Hypothalamus (tissue), 51 donors: ENCODE measurements at regions not wholly inside any gene's neighbourhood (a gene's known extent, or its start where the extent isn't known, plus 50 kb on each side); places are given as distances from the start of the nearest gene placed in this dataset.
A peak's percentile ranks its signal among the peaks of the same experiment; 100 is the strongest.
"Not testable (repeated sequence)": the region's sequence is repeated elsewhere in the genome, so short reads cannot be mapped to it uniquely, and the experiment has no call there.

Source experiments
- DNase-seq, 51 donors: peaks; one replicate each; lab custom pipeline; 2025; lab: John Stamatoyannopoulos, UW

DNA sequence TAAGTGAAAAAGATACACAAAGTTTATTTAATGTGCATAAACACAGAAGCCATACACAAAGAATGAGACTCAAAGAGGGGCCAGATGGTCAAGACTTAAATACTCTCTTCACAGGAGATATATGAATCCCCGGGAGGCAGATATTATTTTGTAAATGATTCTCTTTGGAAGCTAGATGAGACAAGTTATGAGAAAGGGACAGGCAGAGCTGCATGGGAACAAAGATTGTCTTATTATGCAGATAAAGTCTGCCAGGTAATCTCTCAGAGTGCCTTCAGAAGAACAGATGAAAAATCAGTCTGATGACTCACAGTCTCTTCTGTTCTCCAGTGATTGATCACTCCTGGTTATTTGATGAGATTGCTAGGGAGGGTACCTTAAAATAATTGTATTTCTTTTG, 89.0 kb downstream of the NAF1 start:
- no peak for DNase-seq

DNA sequence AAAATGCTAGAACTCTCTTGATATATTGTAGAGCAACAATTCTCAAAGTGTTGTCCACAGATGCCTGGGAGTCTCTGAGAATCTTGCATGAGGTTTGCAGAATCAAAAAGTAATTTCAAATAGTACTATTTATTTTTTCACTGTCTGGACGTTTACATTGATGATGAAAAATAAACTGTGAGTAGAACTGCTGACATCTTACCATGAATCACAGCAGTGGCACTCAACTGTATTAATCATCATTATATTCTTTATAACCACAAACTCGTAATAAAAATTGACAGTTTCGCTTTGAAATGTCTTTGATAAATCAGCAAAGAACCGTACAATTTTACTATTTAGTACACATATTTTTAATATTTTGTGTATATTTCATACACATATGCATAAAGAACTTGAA, 94.5 kb downstream of the NAF1 start:
- no peak for DNase-seq

DNA sequence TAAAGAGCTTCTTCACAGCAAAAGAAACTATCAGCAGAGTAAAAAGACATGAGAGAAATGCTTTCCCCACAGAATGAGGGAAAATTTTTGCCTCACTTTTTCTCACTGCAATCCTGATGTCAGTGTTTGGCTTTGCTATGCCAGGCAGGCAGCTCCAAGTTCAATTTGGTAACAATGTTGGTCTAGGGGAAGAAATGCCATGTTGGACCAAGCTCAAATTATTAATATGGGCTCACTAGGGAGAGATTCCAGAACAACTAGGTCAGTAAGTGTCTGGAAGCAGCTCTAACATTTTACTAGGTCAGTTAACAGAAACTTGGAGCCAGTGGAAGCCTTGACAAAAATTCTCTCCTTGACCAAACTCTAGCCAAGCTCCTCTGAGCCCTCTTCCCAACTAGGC, 95.4 kb downstream of the NAF1 start:
- DNase-seq, result no peak

DNA sequence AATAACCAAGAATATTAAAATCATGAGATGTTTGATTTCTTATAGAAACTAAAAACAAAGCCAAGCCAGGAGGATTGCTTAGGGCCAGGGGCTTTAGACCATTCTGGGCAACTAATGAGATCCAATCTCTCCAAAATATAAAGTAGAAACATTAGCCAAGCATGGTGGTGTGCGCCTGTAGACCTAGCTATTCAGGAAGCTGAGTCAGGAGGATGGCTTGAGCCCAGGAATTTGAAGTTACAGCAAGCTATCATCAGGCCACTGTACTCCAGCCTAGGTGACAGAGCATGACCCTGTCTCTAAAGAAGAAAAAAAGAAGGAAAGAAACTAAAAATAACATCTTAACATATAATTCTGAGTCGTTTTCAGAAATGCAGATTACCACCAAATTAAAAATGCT, 96.7 kb downstream of the NAF1 start:
- DNase-seq, result no peak

DNA sequence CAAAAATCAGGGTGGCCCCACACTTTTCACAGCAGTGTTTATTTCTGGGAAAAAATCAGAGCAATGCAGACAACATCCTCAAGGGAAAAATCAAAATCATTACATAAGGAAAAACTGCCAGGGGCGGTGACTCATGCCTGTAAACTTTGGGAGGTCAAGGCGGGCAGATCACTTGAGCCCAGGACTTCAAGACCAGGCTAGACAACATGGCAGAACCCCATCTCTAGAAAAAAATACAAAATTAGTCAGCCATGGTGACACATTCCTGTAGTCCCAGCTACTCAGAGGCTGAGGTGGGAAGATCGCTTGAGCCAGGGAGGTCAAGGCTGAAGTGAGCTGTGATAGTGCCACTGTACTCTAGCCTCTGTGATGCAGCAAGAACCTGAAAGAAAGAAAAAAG, 102.8 kb downstream of the NAF1 start:
- no peak for DNase-seq

DNA sequence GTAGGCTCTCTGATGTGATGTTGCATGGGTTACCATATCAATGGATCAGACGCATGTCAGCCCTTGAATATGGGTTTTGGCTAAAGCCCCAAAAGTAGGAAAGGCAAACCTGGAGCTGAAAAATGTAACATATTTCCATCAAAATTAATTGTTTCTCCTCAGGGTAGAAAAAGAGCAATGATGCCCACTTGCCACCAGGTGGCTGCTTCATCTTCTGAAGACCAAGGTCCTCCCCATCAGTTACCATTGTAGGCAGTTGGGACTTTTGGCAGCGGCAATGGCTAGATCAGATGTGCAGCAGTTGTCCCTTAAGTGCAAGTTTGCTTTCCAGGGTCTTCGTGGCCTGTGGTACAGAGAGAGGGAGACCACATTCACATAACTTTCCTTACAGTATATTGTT, 118.2 kb downstream of the NAF1 start:
- no peak for DNase-seq

DNA sequence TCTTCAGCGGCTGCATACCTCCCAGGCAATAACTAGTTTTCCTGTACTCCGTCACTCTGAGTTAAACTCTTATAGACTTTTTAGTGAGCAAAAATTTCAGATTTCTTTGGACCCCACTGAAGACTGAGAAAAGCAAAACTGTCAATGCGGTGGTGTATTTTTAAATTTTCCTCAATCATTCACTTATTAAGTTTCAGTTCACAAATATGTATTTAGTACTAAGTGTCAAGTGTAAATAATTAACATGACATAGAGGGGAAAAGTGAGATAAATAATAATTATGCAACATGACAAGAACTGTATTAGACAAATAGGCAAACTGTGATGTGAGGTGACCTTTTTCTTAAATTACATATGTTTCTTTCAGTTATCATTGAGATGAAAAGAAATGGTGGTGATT, 124.4 kb downstream of the NAF1 start:
- DNase-seq, result no peak

DNA sequence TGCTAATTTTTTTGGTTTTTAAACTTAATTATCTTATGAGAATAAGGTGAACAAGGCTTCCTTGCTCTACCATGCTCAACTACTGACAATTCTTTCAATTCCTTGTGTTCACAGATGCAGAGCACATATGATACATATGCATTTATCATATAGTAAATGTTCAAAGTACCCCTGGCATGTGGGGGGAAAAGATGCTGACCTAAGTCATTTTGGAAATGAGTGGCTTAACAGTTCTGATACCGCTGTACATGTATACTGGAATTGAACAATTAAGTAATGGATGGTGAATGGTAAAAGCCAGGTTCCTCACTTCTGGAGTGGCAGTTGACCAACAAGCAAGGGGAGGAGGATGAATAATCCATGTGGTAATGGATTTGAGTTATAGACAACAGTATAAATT, 149.6 kb downstream of the NAF1 start:
- DNase-seq, result no peak

DNA sequence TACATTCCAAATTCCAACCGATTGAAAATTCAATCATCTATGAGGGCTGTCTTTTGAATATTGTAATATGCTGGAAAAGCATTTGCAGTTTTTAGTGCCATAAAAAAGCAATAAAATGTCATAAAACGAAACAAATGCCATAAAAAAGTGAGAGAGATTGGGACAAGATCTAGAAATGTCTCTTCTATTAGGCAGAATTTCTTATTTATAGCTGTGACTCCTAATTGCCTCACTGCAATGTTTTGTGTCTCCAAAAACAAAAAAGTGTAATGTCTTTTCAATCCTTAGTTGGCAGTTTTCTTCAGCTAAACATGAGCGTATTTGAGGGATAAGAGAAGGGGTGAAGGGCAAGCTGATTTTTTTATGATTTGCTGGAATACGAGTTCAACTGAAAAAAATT, 153.9 kb downstream of the NAF1 start:
- no peak for DNase-seq

DNA sequence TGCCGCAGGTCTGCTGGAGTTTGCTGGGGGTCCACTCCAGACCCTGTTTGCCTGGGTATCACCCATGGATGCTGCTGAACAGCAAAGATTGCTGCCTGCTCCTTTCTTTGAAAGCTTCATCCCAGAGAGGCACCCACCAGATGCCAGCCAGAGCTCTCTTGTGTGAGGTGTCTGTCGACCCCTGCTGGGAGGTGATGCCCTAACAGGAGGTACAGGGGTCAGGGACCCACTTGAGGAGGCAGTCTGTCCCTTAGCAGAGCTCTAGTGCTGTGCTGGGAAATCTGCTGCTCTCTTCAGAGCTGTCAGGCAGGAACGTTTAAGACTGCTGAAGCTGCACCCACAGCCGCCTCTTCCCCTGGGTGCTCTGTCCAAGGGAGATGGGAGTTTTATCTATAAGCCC, 162.7 kb downstream of the NAF1 start:
- DNase-seq, result no peak

DNA sequence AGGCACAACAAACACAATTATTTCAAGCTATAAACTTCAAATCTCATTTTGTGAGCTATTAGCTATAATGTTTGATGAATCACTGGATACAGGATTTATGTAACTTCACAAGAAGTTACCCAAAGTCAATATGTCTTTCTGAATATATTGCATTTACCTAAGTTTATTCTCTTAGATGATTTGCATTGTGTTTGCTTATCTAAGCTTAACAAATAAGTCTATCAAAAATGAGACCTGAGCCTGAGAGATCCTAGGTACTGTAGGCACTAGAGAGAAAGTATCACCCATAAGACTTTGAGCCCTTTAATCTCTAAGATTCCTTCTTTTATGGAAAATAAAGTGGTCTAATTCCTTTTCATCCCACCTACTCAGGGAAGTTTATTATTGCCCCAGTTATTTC, 178.2 kb downstream of the NAF1 start:
- no peak for DNase-seq

DNA sequence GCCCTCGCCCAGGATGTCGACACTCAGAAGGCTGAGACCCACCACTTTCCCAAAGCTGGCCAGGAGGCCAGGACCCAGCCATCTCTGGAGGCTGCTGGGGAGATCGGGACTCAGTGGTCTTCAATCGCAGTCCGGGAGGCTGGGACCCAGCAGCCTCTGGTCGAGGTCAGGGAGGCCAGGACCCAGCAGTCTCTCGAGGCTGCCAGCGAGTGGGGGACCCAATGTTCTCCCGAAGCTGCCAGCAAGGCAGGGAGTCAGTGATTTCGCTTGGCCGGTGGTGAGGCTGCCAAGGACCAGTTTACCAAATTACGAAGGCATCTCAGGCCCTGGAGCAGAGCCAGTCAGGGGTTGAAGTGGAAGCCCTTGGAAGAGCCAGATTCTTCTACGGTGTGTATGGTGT, 181.6 kb downstream of the NAF1 start:
- DNase-seq, result no peak

DNA sequence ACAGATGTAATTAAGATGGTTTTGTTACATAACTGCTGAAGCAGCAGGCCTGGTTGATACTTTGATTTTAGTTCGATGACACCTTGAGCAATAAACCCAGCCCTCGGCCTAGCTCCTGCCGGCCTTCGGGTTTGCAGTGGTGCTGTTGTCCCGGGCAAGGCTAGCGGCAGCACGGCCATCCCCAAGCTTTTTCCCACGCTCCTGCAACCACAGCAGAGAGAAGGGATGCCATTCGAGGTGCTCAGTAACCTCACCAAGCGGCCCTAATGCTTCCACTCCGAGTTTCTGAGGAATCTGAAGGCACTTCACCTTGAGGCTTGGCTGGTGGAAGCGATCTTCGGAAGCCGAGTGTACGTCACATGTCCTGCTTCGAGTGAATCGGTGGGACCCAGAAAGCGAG, 182.1 kb downstream of the NAF1 start:
- no peak for DNase-seq

DNA sequence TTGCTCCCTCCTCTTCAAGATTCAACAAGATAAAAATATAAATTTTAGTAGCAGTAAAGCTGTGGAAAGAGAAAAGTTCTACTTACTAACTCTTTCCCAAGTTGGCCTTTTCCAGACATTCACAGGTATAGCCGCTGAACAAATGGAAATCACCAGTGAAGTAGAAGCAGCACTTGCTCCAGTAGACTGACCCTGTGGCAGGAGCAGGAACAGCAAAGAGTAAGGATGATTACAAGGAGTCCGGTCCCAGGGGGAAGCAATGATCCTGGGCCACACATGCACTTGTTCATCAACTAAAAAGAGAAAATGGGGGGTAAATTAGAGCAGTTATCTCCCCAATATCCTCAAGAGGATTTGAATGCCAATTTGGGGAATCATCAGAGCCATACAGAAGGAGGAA, 184.9 kb downstream of the NAF1 start:
- no peak for DNase-seq

DNA sequence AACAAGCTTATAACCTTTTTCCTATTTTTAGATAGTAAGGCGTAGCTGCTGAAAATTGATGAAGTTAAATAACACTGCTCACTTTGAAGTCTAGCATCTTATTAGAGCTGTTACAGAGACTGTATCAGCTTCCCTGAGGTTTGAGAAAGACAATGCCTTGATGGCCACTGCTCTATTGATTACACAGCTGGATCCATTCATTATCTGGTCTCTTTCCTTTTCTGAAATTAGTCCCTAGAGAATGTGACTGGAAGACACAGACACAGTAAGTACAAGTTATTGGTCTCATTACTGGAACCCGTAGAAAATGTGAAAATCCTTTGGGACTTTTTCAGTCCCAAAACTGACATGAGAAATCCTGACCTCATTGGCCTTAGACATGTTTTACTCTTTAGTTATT, 188.3 kb downstream of the NAF1 start:
- no peak for DNase-seq

DNA sequence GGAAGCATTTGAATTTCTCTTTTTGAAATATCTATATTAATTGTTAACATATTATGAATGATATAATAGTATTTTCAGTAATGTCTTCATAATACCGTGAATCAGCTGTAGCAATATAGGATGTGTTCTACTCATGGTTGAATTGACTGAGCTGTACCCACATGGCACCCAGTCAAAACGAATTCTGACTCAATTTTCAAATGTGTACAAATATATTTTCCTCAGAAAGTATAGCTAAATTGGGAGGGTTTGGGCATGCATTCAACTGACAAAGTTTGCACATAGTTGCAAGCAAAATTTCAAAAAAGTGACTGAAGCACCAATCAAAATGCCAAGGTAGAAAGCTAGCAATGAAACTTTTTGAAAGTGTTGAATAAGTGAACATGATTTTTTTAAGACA, 188.9 kb downstream of the NAF1 start:
- no peak for DNase-seq

DNA sequence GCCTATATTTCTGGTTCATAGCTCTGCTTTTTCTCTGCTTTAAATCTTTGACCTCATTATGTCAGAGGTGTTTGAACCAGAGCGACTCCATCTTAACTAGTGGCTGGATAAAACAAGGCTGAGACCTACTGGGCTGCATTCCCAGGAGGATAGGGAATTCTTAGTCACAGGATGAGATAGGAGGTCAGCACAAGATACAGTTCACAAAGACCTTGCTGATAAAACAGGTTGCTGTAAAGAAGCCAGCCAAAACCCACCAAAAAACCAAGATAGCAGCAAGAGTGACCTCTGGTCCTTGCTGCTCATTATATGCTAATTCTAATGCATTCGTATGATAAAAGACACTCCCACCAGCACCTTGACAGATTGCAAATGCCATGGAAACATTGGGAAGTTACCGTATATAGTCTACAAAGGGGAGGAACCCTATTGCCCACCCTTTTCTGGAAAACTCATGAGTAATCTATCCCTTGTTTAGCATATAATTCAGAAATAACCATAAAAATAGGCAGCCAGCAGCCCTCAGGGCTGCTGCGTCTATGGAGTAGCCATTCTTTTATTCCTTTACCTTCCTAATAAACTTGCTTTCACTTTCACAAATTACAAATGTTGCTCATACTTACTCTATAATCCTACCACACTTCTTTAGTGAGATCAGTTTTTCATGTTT, 193.9 kb downstream of the NAF1 start:
- DNase-seq, result no peak

DNA sequence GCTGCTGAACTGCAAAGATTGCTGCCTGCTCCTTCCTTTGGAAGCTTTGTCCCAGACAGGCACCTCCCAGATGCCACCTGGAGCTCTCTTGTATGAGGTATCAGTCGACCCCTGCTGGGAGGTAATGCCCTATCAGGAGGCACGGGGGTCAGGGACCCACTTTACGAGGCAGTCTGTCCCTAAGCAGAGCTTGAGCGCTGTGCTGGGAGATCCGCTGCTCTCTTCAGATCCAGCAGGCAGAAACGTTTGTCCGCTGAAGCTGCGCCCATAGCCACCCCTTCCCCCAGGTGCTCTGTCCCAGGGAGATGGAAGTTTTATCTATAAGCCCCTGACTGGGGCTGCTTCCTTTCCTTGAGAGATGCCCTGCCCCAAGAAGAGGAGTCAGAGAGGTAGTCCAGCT, 197.5 kb downstream of the NAF1 start:
- no peak for DNase-seq

DNA sequence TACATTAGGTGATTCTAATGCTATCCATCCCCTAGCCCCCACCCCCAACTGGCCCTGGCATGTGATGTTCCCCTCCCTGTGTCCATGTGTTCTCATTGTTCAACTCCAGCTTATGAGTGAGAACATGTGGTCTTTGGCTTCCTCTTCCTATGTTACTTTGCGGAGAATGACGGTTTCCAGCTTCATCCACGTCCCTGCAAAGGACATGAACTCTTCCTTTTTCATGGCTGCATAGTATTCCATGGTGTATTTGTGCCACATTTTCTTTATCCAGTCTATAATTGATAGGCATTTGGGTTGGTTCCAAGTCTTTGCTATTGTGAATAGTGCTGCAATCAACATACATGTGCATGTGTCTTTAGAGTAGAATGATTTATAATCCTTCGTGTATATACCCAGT, 200.7 kb downstream of the NAF1 start:
- DNase-seq, result not testable (repeated sequence)

DNA sequence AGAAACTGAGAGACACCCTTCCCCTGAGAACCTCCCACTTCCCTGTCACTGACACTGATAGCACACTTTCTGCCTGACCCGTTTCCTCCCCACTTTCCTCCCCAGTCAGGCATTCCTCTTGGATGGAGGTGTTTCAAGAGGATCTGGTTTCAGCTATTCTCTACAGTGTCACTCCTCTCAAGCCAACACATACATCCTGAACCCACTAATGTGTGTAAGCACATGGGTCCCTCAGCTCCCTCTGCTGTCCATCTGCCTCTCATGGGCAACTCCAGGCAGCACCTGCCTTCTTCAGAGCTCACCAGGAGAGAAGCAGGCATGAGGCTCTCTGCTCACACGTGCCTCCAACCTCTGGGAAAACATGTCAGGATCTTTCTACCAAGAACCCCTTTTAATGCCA, 207.6 kb downstream of the NAF1 start:
- DNase-seq, result peak in 2 of 51 donors; percentile 0 to 3

DNA sequence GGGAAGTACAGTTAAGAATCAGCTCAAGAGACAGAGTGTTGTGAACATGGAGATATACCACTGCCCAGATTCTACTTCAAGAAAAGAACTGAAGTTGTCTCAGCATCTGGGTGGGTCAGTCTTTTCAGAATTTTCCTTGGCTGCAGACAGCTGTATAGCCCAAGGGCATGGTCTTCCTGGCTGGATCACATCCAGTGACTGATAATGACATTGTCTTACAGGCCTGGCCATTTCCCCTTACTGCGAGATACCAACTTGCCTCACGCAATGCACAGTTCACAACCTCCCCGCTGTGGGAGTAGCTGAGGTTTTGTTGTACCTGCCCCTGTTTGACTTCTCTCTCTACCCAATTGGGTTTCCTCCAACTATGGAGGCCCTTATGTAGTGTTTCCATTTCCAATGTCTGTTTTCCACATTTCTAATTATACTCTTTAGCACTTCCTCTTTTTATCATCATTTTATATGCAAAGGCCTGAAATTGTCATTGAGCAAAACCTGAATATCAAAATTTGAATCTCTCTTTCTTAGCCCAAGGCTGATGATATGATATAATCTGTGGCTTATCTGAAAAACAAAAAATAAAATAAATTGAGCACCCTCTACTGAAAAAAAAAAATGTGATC, 209.1 kb downstream of the NAF1 start:
- no peak for DNase-seq

DNA sequence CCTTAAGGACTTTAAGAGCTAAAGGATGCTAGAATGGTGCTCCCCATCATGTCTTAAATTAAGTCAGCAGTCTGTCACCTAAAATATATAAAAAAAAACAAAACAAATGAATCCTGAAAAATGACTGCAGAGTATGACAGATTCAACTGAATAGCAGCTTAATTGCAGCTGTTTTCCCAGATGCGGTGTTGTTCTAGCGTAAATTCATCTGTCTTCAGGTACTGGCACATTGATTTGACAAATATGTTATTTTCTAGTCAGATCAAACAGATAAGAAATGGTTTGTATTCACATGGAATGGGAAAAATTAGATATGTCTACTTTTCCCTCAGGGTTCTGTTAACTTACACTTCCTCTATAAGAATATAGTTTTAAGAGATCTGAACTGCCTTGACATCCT, 211.7 kb downstream of the NAF1 start:
- DNase-seq, result no peak

DNA sequence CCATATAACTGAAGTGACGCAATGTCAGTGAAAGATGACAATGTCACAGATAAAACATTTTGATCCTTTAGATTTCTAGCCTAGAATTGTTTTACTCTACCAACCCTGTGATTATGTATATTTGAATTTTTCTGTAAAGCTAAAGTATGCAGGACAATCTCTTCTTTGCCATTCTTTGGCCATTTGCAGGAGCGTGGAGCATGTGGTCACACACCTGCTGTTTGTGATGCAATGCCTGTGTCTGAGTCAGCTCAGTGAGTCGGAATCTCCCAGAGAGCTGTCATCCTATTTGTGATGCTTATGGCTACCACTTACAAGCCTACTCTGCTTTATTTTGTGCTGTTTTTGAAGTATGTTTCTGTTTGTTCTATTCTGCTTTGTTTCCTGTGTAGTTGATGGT, 214.5 kb downstream of the NAF1 start:
- DNase-seq, result no peak
